CD14-positive monocyte (primary cell): ENCODE measurements at regions not wholly inside any gene's neighbourhood (a gene's known extent, or its start where the extent isn't known, plus 50 kb on each side); places are given as distances from the start of the nearest gene placed in this dataset.

Experiments used
- DNase-seq, 3 donors: peaks; one replicate each; pipeline ENCODE4 v3.0.0-alpha.2; 2011 to 2022
- H2AFZ ChIP-seq: 2 replicates; pipeline ENCODE4 v1.6.0; 2012; ENCODE audit warnings: mild to moderate bottlenecking, low read depth, low read length, inconsistent platforms; ENCODE audit not compliant: insufficient read depth, poor library complexity, severe bottlenecking
- H3K27ac ChIP-seq, 2 donors: 1 replicate in 1 of 2; 2 replicates in 1 of 2; pipeline ENCODE4 v1.5.1; 2012 to 2013; ENCODE audit warnings: low read length in 2 of 2, control low read depth in 1 of 2, inconsistent platforms in 1 of 2, low read depth in 1 of 2, mild to moderate bottlenecking in 1 of 2
- H3K27me3 ChIP-seq, 2 donors: one replicate each; pipeline versions ENCODE4 v1.6.0 to v1.6.1; 2011 to 2013; ENCODE audit warnings: low read length in 2 of 2; ENCODE audit not compliant: control insufficient read depth in 2 of 2, insufficient read depth in 2 of 2
- H3K36me3 ChIP-seq, 2 donors: replicated peaks in 1 of 2; 1 replicate in 1 of 2; 2 replicates in 1 of 2; pipeline versions ENCODE4 v1.5.1 to v1.6.1; 2012 to 2013; ENCODE audit warnings: low read length in 2 of 2, control low read depth in 1 of 2, inconsistent platforms in 1 of 2, mild to moderate bottlenecking in 1 of 2; ENCODE audit not compliant: insufficient read depth in 2 of 2, control insufficient read depth in 1 of 2
- H3K4me1 ChIP-seq, 2 donors: 1 replicate in 1 of 2; 2 replicates in 1 of 2; pipeline versions ENCODE4 v1.5.1 to v1.6.1; 2012 to 2013; ENCODE audit warnings: low read length in 2 of 2, control low read depth in 1 of 2, inconsistent platforms in 1 of 2, mild to moderate bottlenecking in 1 of 2, moderate library complexity in 1 of 2; ENCODE audit not compliant: insufficient read depth in 2 of 2, control insufficient read depth in 1 of 2
- H3K4me2 ChIP-seq: replicated peaks from 2 replicates; pipeline ENCODE3; 2012; ENCODE audit warnings: low read length, moderate library complexity, mild to moderate bottlenecking; ENCODE audit not compliant: poor library complexity, severe bottlenecking; ENCODE audit errors: extremely low read depth
- H3K4me3 ChIP-seq, 3 experiments: fragments of 200-600 bp in 1 of 3; sonication (generic) in 1 of 3; replicated peaks in 1 of 3; 1 replicate in 2 of 3; 2 replicates in 1 of 3; pipeline ENCODE4 v1.5.1; 2011 to 2013; ENCODE audit warnings: low read length in 3 of 3, mild to moderate bottlenecking in 3 of 3, control low read depth in 2 of 3, low read depth in 2 of 3, inconsistent platforms in 1 of 3, moderate library complexity in 1 of 3
- H3K79me2 ChIP-seq: 2 replicates; pipeline ENCODE4 v1.6.0; 2012; ENCODE audit warnings: mild to moderate bottlenecking, control low read depth, inconsistent platforms, low read length, moderate library complexity; ENCODE audit not compliant: insufficient read depth
- H3K9ac ChIP-seq: 2 replicates; pipeline ENCODE4 v1.6.0; 2017; ENCODE audit warnings: low read length, mild to moderate bottlenecking; ENCODE audit not compliant: insufficient read depth, poor library complexity, severe bottlenecking
- H3K9me3 ChIP-seq, 2 donors: replicated peaks in 1 of 2; 1 replicate in 1 of 2; 2 replicates in 1 of 2; pipeline versions ENCODE4 v1.5.1 to v1.6.1; 2012 to 2013; ENCODE audit warnings: low read length in 2 of 2, control low read depth in 1 of 2; ENCODE audit not compliant: control insufficient read depth in 1 of 2, insufficient read depth in 1 of 2
- H4K20me1 ChIP-seq: 2 replicates; pipeline ENCODE4 v1.6.0; 2012; ENCODE audit warnings: mild to moderate bottlenecking, low read length, control low read depth, moderate library complexity; ENCODE audit not compliant: insufficient read depth
- H3K27ac Mint-ChIP-seq, 7 donors: one replicate each; pipeline ENCODE4 v1.8.0; 2020; ENCODE audit warnings: mild to moderate bottlenecking in 7 of 7, mixed read lengths in 7 of 7, moderate library complexity in 6 of 7, inconsistent platforms in 2 of 7
- H3K27me3 Mint-ChIP-seq, 3 donors: one replicate each; pipeline ENCODE4 v1.8.0; 2021 to 2022; ENCODE audit warnings: low read depth in 3 of 3, mild to moderate bottlenecking in 3 of 3, mixed read lengths in 3 of 3, moderate library complexity in 3 of 3, inconsistent platforms in 1 of 3
- H3K36me3 Mint-ChIP-seq, 2 donors: one replicate each; pipeline ENCODE4 v1.8.0; 2020; ENCODE audit warnings: mixed read lengths in 2 of 2, inconsistent platforms in 1 of 2, mild to moderate bottlenecking in 1 of 2
- H3K4me1 Mint-ChIP-seq: one replicate; pipeline ENCODE4 v1.8.0; 2020; ENCODE audit warnings: mild to moderate bottlenecking, mixed read lengths
- H3K4me3 Mint-ChIP-seq, 2 donors: one replicate each; pipeline ENCODE4 v1.8.0; 2020; ENCODE audit warnings: mild to moderate bottlenecking in 2 of 2, mixed read lengths in 2 of 2, moderate library complexity in 1 of 2
- H3K9me3 Mint-ChIP-seq, 7 donors: one replicate each; pipeline ENCODE4 v1.8.0; 2020 to 2022; ENCODE audit warnings: mixed read lengths in 7 of 7, mild to moderate bottlenecking in 6 of 7, moderate library complexity in 6 of 7, inconsistent platforms in 2 of 7
- WGBS: methylation state at CpG from one replicate; pipeline ENCODE4 v1.1.5; 2013; ENCODE audit warnings: missing lambda C conversion rate; ENCODE audit not compliant: insufficient coverage; 5-methylcytosine and 5-hydroxymethylcytosine counted together
- intact Hi-C, 2 donors: fragments of 100-400 bp; cut with micrococcal nuclease; formaldehyde crosslinking; loops; one replicate each; pipeline versions ENCODE4 v1.15.0 to v1.15.1; 2023
- TF ChIP-seq, protein P1 (sequence below): fragments of 200-600 bp; IDR thresholded peaks from one replicate; pipeline ENCODE4 v1.8.0; 2022; ENCODE audit warnings: antibody characterized with exemption, mild to moderate bottlenecking

DNA sequence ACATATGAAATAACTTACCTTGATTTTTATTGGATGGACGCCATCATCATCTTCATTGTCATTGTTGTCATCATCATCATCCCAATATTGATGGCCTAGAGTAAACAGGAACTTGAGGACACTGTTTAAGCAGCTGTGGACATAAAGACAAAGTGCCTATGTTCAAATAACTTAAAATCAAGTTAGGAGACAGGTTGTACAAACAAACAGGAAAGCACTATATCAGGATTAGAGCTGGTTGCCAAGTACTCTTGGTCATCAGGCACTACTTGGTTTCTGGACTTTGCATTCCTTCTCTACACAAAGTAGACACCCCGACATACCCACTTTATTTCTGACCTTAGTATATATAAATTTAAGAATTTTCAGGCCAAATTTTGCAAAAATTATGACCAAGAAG, 608.6 kb downstream of the KLHL13 start:
- Mint-ChIP-seq H3K36me3 (no peaks in the 10 kb centered on the region), H3K27me3 (no peaks in the 10 kb centered on the region), H3K4me1 (no peaks in the 10 kb centered on the region), H3K27ac (no peak overlapping the region), H3K4me3 (no peak overlapping the region), H3K9me3 (peaks cover 0 to 6% (median 0%) of the 10 kb centered on the region in 7 donors)
- Histone ChIP-seq H3K79me2 (no peaks in the 10 kb centered on the region), H3K4me2 (no peak overlapping the region), H3K4me1 (no peaks in the 10 kb centered on the region), H4K20me1 (no peaks in the 10 kb centered on the region), H2AFZ (no peak overlapping the region), H3K9me3 (no peaks in the 10 kb centered on the region), H3K9ac (no peak overlapping the region), H3K36me3 (no peaks in the 10 kb centered on the region), H3K4me3 (no peak overlapping the region), H3K27ac (no peak overlapping the region), H3K27me3 (no peaks in the 10 kb centered on the region)
- DNase-seq = no peak
- intact Hi-C loops = no loop called here
- no CpG with 5 or more reads among the region's 2 CpGs for WGBS
- TF ChIP-seq, protein P1, sequence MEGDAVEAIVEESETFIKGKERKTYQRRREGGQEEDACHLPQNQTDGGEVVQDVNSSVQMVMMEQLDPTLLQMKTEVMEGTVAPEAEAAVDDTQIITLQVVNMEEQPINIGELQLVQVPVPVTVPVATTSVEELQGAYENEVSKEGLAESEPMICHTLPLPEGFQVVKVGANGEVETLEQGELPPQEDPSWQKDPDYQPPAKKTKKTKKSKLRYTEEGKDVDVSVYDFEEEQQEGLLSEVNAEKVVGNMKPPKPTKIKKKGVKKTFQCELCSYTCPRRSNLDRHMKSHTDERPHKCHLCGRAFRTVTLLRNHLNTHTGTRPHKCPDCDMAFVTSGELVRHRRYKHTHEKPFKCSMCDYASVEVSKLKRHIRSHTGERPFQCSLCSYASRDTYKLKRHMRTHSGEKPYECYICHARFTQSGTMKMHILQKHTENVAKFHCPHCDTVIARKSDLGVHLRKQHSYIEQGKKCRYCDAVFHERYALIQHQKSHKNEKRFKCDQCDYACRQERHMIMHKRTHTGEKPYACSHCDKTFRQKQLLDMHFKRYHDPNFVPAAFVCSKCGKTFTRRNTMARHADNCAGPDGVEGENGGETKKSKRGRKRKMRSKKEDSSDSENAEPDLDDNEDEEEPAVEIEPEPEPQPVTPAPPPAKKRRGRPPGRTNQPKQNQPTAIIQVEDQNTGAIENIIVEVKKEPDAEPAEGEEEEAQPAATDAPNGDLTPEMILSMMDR = no peak

DNA sequence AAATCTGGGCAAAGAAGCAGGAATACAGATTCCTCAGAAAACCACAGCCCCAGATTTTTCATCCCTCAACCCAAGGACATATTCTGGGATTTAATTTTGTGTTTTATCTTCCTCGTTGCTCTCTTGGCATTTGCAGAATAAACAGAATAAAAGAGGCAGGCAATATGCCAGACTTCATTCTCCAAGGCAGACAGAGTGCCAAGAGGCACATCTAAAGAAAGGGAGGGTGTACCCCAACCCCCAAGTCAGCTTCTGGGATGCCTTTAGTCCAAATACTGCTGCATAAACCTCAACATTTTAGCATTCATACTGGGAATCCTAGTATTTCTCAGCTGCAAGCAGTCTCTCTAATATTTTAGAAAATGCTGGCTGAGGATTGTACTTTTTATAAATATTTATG, 629.2 kb downstream of the KLHL13 start:
- H3K4me1 Mint-ChIP-seq = no peaks in the 10 kb centered on the region

More for the DNA sequence above, 629.2 kb downstream of the KLHL13 start:
- no peaks in the 10 kb centered on the region for H3K27me3 ChIP-seq
- no peak overlapping the region for H3K4me3 Mint-ChIP-seq
- no peaks in the 10 kb centered on the region for H4K20me1 ChIP-seq
- intact Hi-C loops = no loop called here
- H3K27ac ChIP-seq = no peak overlapping the region
- no peak for DNase-seq
- no peaks in the 10 kb centered on the region for H3K79me2 ChIP-seq
- no peak overlapping the region for H3K9ac ChIP-seq
- peaks cover 0 to 5% of the 10 kb centered on the region in 2 donors for H3K9me3 ChIP-seq
- no peak overlapping the region for H3K27ac Mint-ChIP-seq
- no peak overlapping the region for H3K4me3 ChIP-seq
- no peaks in the 10 kb centered on the region for H3K27me3 Mint-ChIP-seq
- no peak overlapping the region for H3K4me2 ChIP-seq
- no CpG with 5 or more reads among the region's 1 CpG for WGBS
- no peaks in the 10 kb centered on the region for H3K36me3 ChIP-seq
- no peaks in the 10 kb centered on the region for H3K4me1 ChIP-seq
- TF ChIP-seq, protein P1 = no peak
- no peaks in the 10 kb centered on the region for H3K36me3 Mint-ChIP-seq
- no peak overlapping the region for H2AFZ ChIP-seq
- H3K9me3 Mint-ChIP-seq = peaks cover 0 to 5% (median 2%) of the 10 kb centered on the region in 7 donors
